Erythroblast (primary cell): ENCODE measurements at regions not wholly inside any gene's neighbourhood (a gene's known extent, or its start where the extent isn't known, plus 50 kb on each side); places are given as distances from the start of the nearest gene placed in this dataset.

ENCODE experiments used
- GATA1 ChIP-seq: IDR thresholded peaks from 2 replicates; pipeline ENCODE4 v1.6.1; 2011; ENCODE audit warnings: low read depth, mild to moderate bottlenecking, control low read depth, low read length, moderate library complexity
- POLR2A ChIP-seq: IDR thresholded peaks from 2 replicates; pipeline ENCODE4 v1.6.1; 2011; ENCODE audit warnings: mild to moderate bottlenecking, low read length

DNA sequence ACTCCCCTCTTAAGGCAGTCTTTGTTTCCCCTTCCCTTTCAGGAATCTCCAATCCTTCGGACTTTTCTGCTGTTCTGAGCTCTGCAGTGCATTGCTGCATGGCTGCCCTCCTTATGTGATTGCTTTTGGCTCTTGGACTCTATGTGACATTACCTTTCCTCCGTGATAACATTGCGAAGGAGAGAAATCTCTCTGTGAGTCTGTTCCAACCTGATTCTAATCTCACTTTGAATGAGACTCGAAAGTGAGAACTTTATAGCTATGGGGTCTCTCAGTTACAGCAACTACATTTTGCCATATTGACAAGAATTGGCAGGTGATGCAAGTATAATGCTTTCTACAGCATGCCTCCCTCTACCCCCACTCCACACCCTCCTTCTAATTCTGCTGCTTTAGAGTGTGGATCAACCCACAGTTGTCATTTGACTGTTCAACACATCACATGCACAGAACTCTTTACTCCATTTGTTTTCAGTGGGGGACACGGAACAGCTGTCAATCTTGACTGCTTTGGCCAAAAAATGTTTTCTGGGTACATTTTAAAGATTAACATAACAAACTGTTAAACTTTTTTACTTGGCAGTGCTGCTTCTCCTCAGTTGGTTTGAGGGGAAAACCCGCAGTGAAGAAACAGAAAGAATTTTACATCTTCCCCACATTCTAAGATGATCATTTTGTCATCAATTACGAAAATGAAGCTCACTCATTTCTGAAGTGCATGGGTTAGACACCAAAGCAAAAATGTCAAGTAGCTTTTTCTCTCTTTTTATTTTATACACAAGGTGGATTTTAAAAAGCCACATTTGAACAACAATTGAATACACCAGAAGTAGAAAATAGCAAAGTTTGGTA, 125.5 kb upstream of the RMST start:
- TF ChIP-seq POLR2A (no peak), GATA1 (no peak)
